VCaP (cell line): ENCODE measurements at regions not wholly inside any gene's neighbourhood (a gene's known extent, or its start where the extent isn't known, plus 50 kb on each side); places are given as distances from the start of the nearest gene placed in this dataset.

ENCODE experiments used
- H3K27ac ChIP-seq: fragments of 450-650 bp; 2 replicates; pipeline ENCODE4 v1.5.1; 2017
- CTCF ChIP-seq: fragments of 450-650 bp; conservative IDR thresholded peaks from 2 replicates; pipeline ENCODE4 v1.5.1; 2017; ENCODE audit warnings: mild to moderate bottlenecking, moderate library complexity

- no peak for TF ChIP-seq CTCF
- H3K27ac ChIP-seq, result peak overlapping the region; percentile 55
Observed at GRCh38 chr10:58086763-58087150, 180.9 kb downstream of the IPMK start.

GRCh38 chr10:58086144-58086762 lies 181.4 kb downstream of the IPMK start:
- no peak for TF ChIP-seq CTCF
- H3K27ac ChIP-seq, result peak overlapping the region; percentile 55

GRCh38 chr10:58082248-58082647 lies 185.4 kb downstream of the IPMK start:
- TF ChIP-seq CTCF, result no peak
- H3K27ac ChIP-seq, result no peak overlapping the region

GRCh38 chr10:58081353-58081752 lies 186.3 kb downstream of the IPMK start:
- TF ChIP-seq CTCF, result no peak
- H3K27ac ChIP-seq, result no peak overlapping the region

- no peak for TF ChIP-seq CTCF
- no peak overlapping the region for H3K27ac ChIP-seq
Observed at GRCh38 chr10:58079461-58079860, 188.2 kb downstream of the IPMK start.

GRCh38 chr10:58072634-58073033 lies 195.1 kb downstream of the IPMK start:
- no peak for TF ChIP-seq CTCF
- no peak overlapping the region for H3K27ac ChIP-seq

GRCh38 chr10:58070956-58071355 lies 196.7 kb downstream of the IPMK start:
- TF ChIP-seq CTCF, result no peak
- H3K27ac ChIP-seq, result no peak overlapping the region

GRCh38 chr10:58068809-58069208 lies 198.9 kb downstream of the IPMK start:
- no peak for TF ChIP-seq CTCF
- no peak overlapping the region for H3K27ac ChIP-seq
